ENCODE measurements at regions not wholly inside any gene's neighbourhood (a gene's known extent, or its start where the extent isn't known, plus 50 kb on each side); places are given as distances from the start of the nearest gene placed in this dataset.

DNA sequence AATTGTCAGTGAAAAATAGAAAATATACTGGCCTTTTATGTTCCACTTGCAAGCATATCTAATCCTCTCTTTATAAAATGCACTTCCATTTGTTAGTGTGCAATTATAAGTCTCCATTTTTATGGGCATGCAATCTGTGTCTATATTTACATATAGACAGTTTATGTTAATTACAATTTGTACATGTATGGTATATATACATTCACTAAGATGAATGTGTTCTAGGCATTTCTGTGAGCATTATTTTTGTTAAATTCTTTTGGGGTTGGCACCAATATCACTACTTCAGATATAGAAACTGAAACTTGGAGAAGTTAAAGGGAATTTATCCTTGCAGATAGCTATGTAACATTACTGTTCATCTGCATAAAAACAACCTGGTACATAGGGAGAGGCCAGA is 470.8 kb upstream of the LMO3 start:
- ATAC-seq (no peak), DNase-seq (no peak)
- H3K27ac ChIP-seq = no peak overlapping the region
- intact Hi-C loops (cut with DNase I) = no loop called here
- H3K9me3 ChIP-seq = peaks cover 0 to 16% (median 0%) of the 10 kb centered on the region in 11 donors
- TF ChIP-seq, protein P1, sequence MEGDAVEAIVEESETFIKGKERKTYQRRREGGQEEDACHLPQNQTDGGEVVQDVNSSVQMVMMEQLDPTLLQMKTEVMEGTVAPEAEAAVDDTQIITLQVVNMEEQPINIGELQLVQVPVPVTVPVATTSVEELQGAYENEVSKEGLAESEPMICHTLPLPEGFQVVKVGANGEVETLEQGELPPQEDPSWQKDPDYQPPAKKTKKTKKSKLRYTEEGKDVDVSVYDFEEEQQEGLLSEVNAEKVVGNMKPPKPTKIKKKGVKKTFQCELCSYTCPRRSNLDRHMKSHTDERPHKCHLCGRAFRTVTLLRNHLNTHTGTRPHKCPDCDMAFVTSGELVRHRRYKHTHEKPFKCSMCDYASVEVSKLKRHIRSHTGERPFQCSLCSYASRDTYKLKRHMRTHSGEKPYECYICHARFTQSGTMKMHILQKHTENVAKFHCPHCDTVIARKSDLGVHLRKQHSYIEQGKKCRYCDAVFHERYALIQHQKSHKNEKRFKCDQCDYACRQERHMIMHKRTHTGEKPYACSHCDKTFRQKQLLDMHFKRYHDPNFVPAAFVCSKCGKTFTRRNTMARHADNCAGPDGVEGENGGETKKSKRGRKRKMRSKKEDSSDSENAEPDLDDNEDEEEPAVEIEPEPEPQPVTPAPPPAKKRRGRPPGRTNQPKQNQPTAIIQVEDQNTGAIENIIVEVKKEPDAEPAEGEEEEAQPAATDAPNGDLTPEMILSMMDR (IDR thresholded peaks at IDR 0.05) = no peak
- H3K4me1 ChIP-seq = no peaks in the 10 kb centered on the region
- no peak overlapping the region for H3K4me3 ChIP-seq
- H3K27me3 ChIP-seq = no peaks in the 10 kb centered on the region
- H3K36me3 ChIP-seq = no peaks in the 10 kb centered on the region

GRCh38 chr12:17076028-17076744 is 470.2 kb upstream of the LMO3 start:
- TF ChIP-seq, protein P1 (IDR thresholded peaks at IDR 0.05) = no peak
- H3K36me3 ChIP-seq = no peaks in the 10 kb centered on the region
- no peak for DNase-seq
- ATAC-seq = no peak
- H3K27ac ChIP-seq = no peak overlapping the region
- H3K4me3 ChIP-seq = no peak overlapping the region
- 85 to 96% methylated on average over 2 of the region's 2 CpGs for WGBS, 2 donors
- intact Hi-C loops (cut with DNase I) = no loop called here
- peaks cover 0 to 16% (median 0%) of the 10 kb centered on the region in 11 donors for H3K9me3 ChIP-seq
- H3K27me3 ChIP-seq = no peaks in the 10 kb centered on the region
- no peaks in the 10 kb centered on the region for H3K4me1 ChIP-seq

DNA sequence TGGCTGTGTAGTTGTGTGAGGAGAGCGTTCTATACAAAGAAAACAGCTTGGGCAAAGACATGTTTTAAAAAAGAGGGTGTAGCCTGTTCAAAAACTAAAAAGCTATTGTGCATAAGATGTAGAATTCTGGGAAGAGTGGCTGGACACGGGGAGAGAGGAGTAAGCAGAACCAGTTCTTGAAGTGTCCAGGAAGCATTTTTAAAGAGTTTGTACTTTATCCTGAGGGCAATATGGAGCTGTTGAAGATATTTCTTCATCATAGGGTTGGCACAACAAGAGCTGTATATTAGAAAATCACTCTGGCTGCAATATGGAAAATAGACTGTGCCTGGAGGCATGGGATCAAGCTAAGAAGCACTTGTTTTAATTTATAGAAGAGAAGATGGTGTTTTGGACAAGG is 458.9 kb upstream of the LMO3 start:
- DNase-seq = no peak
- Histone ChIP-seq H3K4me1 (no peaks in the 10 kb centered on the region), H3K27ac (no peak overlapping the region), H3K4me3 (no peak overlapping the region), H3K36me3 (no peaks in the 10 kb centered on the region), H3K9me3 (peaks cover 0 to 4% (median 0%) of the 10 kb centered on the region in 11 donors), H3K27me3 (no peaks in the 10 kb centered on the region)
- 61 to 72% methylated on average over 2 of the region's 2 CpGs for WGBS, 2 donors
- intact Hi-C loops (cut with DNase I) = no loop called here
- TF ChIP-seq, protein P1 (IDR thresholded peaks at IDR 0.05) = no peak
- no peak for ATAC-seq

GRCh38 chr12:17062267-17063036 is 456.5 kb upstream of the LMO3 start:
- DNase-seq = no peak
- WGBS, 2 donors = 75 to 80% methylated on average over 4 of the region's 4 CpGs
- H3K27me3 ChIP-seq = no peaks in the 10 kb centered on the region
- H3K27ac ChIP-seq = no peak overlapping the region
- H3K4me1 ChIP-seq = no peaks in the 10 kb centered on the region
- no peak overlapping the region for H3K4me3 ChIP-seq
- TF ChIP-seq, protein P1 (IDR thresholded peaks at IDR 0.05) = no peak
- no peak for ATAC-seq
- intact Hi-C loops (cut with DNase I) = no loop called here
- peaks cover 0 to 13% (median 0%) of the 10 kb centered on the region in 11 donors for H3K9me3 ChIP-seq
- no peaks in the 10 kb centered on the region for H3K36me3 ChIP-seq

Data from heart right ventricle (tissue), 16 donors.